Spinal cord (tissue), 9 donors: ENCODE measurements at regions not wholly inside any gene's neighbourhood (a gene's known extent, or its start where the extent isn't known, plus 50 kb on each side); places are given as distances from the start of the nearest gene placed in this dataset.

ENCODE experiments used
- DNase-seq, 6 donors: peaks; one replicate each; pipeline versions ENCODE4 v3.0.0 to v3.0.0-alpha.2; 2013 to 2015; ENCODE audit warnings: low spot score in 6 of 6, low read depth in 4 of 6
- H3K27ac ChIP-seq: one replicate; pipeline ENCODE4 v1.5.1; 2013; ENCODE audit warnings: low read depth, low read length, control low read depth
- H3K27me3 ChIP-seq: one replicate; pipeline ENCODE4 v1.6.1; 2013; ENCODE audit warnings: low read length; ENCODE audit not compliant: control insufficient read depth, insufficient read depth
- H3K36me3 ChIP-seq: one replicate; pipeline ENCODE4 v1.6.1; 2013; ENCODE audit warnings: low read length; ENCODE audit not compliant: control insufficient read depth, insufficient read depth
- H3K4me1 ChIP-seq: one replicate; pipeline ENCODE4 v1.6.1; 2013; ENCODE audit warnings: low read length; ENCODE audit not compliant: control insufficient read depth, insufficient read depth
- H3K4me3 ChIP-seq: one replicate; pipeline ENCODE4 v1.5.1; 2013; ENCODE audit warnings: low read depth, low read length, control low read depth
- H3K9me3 ChIP-seq: one replicate; pipeline ENCODE4 v1.6.1; 2013; ENCODE audit warnings: low read length; ENCODE audit not compliant: control insufficient read depth, insufficient read depth
- WGBS: methylation state at CpG from one replicate; pipeline ENCODE4 v1.1.5; 2013; ENCODE audit warnings: missing lambda C conversion rate; ENCODE audit not compliant: insufficient coverage; 5-methylcytosine and 5-hydroxymethylcytosine counted together
- donor health status: healthy.

GRCh38 chr9:103615994-103616393, 478.1 kb upstream of the SMC2 start:
- H3K36me3 ChIP-seq: no peaks in the 10 kb centered on the region
- H3K4me3 ChIP-seq: no peak overlapping the region
- no peaks in the 10 kb centered on the region for H3K27me3 ChIP-seq
- whole genome bisulfite sequencing: 82% methylated on average over 3 of the region's 5 CpGs
- no peaks in the 10 kb centered on the region for H3K9me3 ChIP-seq
- no peaks in the 10 kb centered on the region for H3K4me1 ChIP-seq
- H3K27ac ChIP-seq: no peak overlapping the region
- DNase-seq: peak in 2 of 6 donors; percentile 3 to 9

GRCh38 chr9:103617046-103617445, 477.1 kb upstream of the SMC2 start:
- no CpG with 5 or more reads among the region's 1 CpG for WGBS
- H3K9me3 ChIP-seq: no peaks in the 10 kb centered on the region
- H3K27ac ChIP-seq: no peak overlapping the region

GRCh38 chr9:103625161-103625804, 468.8 kb upstream of the SMC2 start:
- H3K9me3 ChIP-seq: no peaks in the 10 kb centered on the region
- no peaks in the 10 kb centered on the region for H3K27me3 ChIP-seq
- WGBS: no CpG with 5 or more reads among the region's 2 CpGs
- no peak for DNase-seq
- no peaks in the 10 kb centered on the region for H3K36me3 ChIP-seq
- no peaks in the 10 kb centered on the region for H3K4me1 ChIP-seq
- no peak overlapping the region for H3K27ac ChIP-seq
- no peak overlapping the region for H3K4me3 ChIP-seq

More at GRCh38 chr9:103617046-103617445, 477.1 kb upstream of the SMC2 start:
- no peaks in the 10 kb centered on the region for H3K36me3 ChIP-seq
- H3K4me1 ChIP-seq: no peaks in the 10 kb centered on the region
- peak in 1 of 6 donors; percentile 2 for DNase-seq
- no peak overlapping the region for H3K4me3 ChIP-seq
- H3K27me3 ChIP-seq: no peaks in the 10 kb centered on the region

GRCh38 chr9:103627731-103628130, 466.4 kb upstream of the SMC2 start:
- H3K4me3 ChIP-seq: no peak overlapping the region
- H3K9me3 ChIP-seq: no peaks in the 10 kb centered on the region
- H3K4me1 ChIP-seq: no peaks in the 10 kb centered on the region
- WGBS: 40% methylated on average over 1 of the region's 1 CpG
- no peaks in the 10 kb centered on the region for H3K36me3 ChIP-seq
- no peaks in the 10 kb centered on the region for H3K27me3 ChIP-seq
- DNase-seq: no peak
- no peak overlapping the region for H3K27ac ChIP-seq

- Histone ChIP-seq H3K27me3 (no peaks in the 10 kb centered on the region), H3K4me3 (no peak overlapping the region), H3K9me3 (no peaks in the 10 kb centered on the region), H3K36me3 (no peaks in the 10 kb centered on the region), H3K4me1 (no peaks in the 10 kb centered on the region), H3K27ac (no peak overlapping the region)
- WGBS: no CpG with 5 or more reads among the region's 1 CpG
- no peak for DNase-seq
These were observed 445.0 kb upstream of the SMC2 start for GRCh38 chr9:103649086-103649485.

- Histone ChIP-seq H3K27me3 (no peaks in the 10 kb centered on the region), H3K9me3 (no peaks in the 10 kb centered on the region), H3K4me3 (no peak overlapping the region), H3K4me1 (no peaks in the 10 kb centered on the region), H3K36me3 (no peaks in the 10 kb centered on the region), H3K27ac (no peak overlapping the region)
- no peak for DNase-seq
- 92% methylated on average over 5 of the region's 5 CpGs for WGBS
These were observed 436.0 kb upstream of the SMC2 start for GRCh38 chr9:103658156-103658555.

- H3K9me3 ChIP-seq: no peaks in the 10 kb centered on the region
- H3K4me1 ChIP-seq: no peaks in the 10 kb centered on the region
- H3K27me3 ChIP-seq: no peaks in the 10 kb centered on the region
- H3K4me3 ChIP-seq: no peak overlapping the region
- H3K27ac ChIP-seq: no peak overlapping the region
- 53% methylated on average over 3 of the region's 6 CpGs for WGBS
- no peak for DNase-seq
- H3K36me3 ChIP-seq: no peaks in the 10 kb centered on the region
These were observed 433.3 kb upstream of the SMC2 start for GRCh38 chr9:103660830-103661229.

GRCh38 chr9:103661663-103662062, 432.4 kb upstream of the SMC2 start:
- Histone ChIP-seq H3K27me3 (no peaks in the 10 kb centered on the region), H3K36me3 (no peaks in the 10 kb centered on the region), H3K4me1 (no peaks in the 10 kb centered on the region), H3K27ac (no peak overlapping the region), H3K4me3 (no peak overlapping the region), H3K9me3 (no peaks in the 10 kb centered on the region)
- 20% methylated on average over 1 of the region's 2 CpGs for WGBS
- DNase-seq: no peak

- H3K4me1 ChIP-seq: no peaks in the 10 kb centered on the region
- H3K27ac ChIP-seq: no peak overlapping the region
- peak in 2 of 6 donors; percentile 6 to 73 for DNase-seq
- H3K36me3 ChIP-seq: no peaks in the 10 kb centered on the region
- H3K27me3 ChIP-seq: no peaks in the 10 kb centered on the region
- WGBS: no CpG with 5 or more reads among the region's 1 CpG
- H3K4me3 ChIP-seq: no peak overlapping the region
- H3K9me3 ChIP-seq: no peaks in the 10 kb centered on the region
These were observed 424.8 kb upstream of the SMC2 start for GRCh38 chr9:103669296-103669695.

- no peak for DNase-seq
- Histone ChIP-seq H3K9me3 (no peaks in the 10 kb centered on the region), H3K4me3 (no peak overlapping the region)
These were observed 419.8 kb upstream of the SMC2 start for GRCh38 chr9:103674271-103674670.

More at GRCh38 chr9:103674271-103674670, 419.8 kb upstream of the SMC2 start:
- H3K27ac ChIP-seq: no peak overlapping the region
- H3K36me3 ChIP-seq: no peaks in the 10 kb centered on the region
- H3K4me1 ChIP-seq: no peaks in the 10 kb centered on the region
- no peaks in the 10 kb centered on the region for H3K27me3 ChIP-seq
